Endothelial cell (in vitro differentiated cells): ENCODE measurements at regions not wholly inside any gene's neighbourhood (a gene's known extent, or its start where the extent isn't known, plus 50 kb on each side); places are given as distances from the start of the nearest gene placed in this dataset.
A peak's percentile ranks its signal among the peaks of the same experiment; 100 is the strongest.
"Not testable (repeated sequence)": the region's sequence is repeated elsewhere in the genome, so short reads cannot be mapped to it uniquely, and the experiment has no call there.

ENCODE experiments used
- DNase-seq: peaks from one replicate; pipeline ENCODE4 v3.0.0; 2021; ENCODE audit warnings: low spot score
- H3K27ac Mint-ChIP-seq: one replicate; pipeline ENCODE4 v1.8.0; 2021; ENCODE audit warnings: mixed read lengths, inconsistent platforms; ENCODE audit not compliant: unreplicated experiment
- H3K27me3 Mint-ChIP-seq: one replicate; pipeline ENCODE4 v1.8.0; 2021; ENCODE audit warnings: mild to moderate bottlenecking, moderate library complexity, mixed read lengths, inconsistent platforms; ENCODE audit not compliant: unreplicated experiment
- H3K36me3 Mint-ChIP-seq: one replicate; pipeline ENCODE4 v1.8.0; 2021; ENCODE audit warnings: mild to moderate bottlenecking, low read depth, mixed read lengths, inconsistent platforms; ENCODE audit not compliant: unreplicated experiment
- H3K4me1 Mint-ChIP-seq: one replicate; pipeline ENCODE4 v1.8.0; 2021; ENCODE audit warnings: mild to moderate bottlenecking, mixed read lengths, inconsistent platforms; ENCODE audit not compliant: unreplicated experiment
- H3K4me3 Mint-ChIP-seq: one replicate; pipeline ENCODE4 v1.8.0; 2021; ENCODE audit warnings: mild to moderate bottlenecking, mixed read lengths, inconsistent platforms; ENCODE audit not compliant: unreplicated experiment
- H3K9me3 Mint-ChIP-seq: one replicate; pipeline ENCODE4 v1.8.0; 2021; ENCODE audit warnings: mixed read lengths, inconsistent platforms; ENCODE audit not compliant: unreplicated experiment
- CTCF ChIP-seq: fragments of 200-600 bp; sonication (generic); IDR thresholded peaks from one replicate; pipeline ENCODE4 v1.5.0; 2021; ENCODE audit warnings: antibody characterized with exemption; ENCODE audit not compliant: unreplicated experiment

GRCh38 chr4:123649645-123650391 is 253.2 kb downstream of the SPRY1 start:
- Mint-ChIP-seq H3K27me3 (no peaks in the 10 kb centered on the region), H3K27ac (peak overlapping the region; percentile 84), H3K36me3 (peaks cover 11% of the 10 kb centered on the region), H3K4me1 (peaks cover 12% of the 10 kb centered on the region), H3K9me3 (no peaks in the 10 kb centered on the region), H3K4me3 (no peak overlapping the region)
- no peak for TF ChIP-seq CTCF
- DNase-seq, result no peak

- H3K9me3 Mint-ChIP-seq, result no peaks in the 10 kb centered on the region
- H3K4me3 Mint-ChIP-seq, result no peak overlapping the region
- no peak for TF ChIP-seq CTCF
- peaks cover 12% of the 10 kb centered on the region for H3K4me1 Mint-ChIP-seq
- DNase-seq, result no peak
- no peak overlapping the region for H3K27ac Mint-ChIP-seq
- H3K36me3 Mint-ChIP-seq, result peaks cover 20% of the 10 kb centered on the region
- H3K27me3 Mint-ChIP-seq, result no peaks in the 10 kb centered on the region
Measured at GRCh38 chr4:123651066-123651465, 254.5 kb downstream of the SPRY1 start.

- H3K27ac Mint-ChIP-seq, result no peak overlapping the region
- no peak for DNase-seq
- H3K4me1 Mint-ChIP-seq, result peaks cover 12% of the 10 kb centered on the region
Measured at GRCh38 chr4:123651536-123652180, 255.1 kb downstream of the SPRY1 start.

GRCh38 chr4:123652476-123652875 is 255.9 kb downstream of the SPRY1 start:
- Mint-ChIP-seq H3K4me3 (no peak overlapping the region), H3K27ac (no peak overlapping the region), H3K27me3 (peaks cover 3% of the 10 kb centered on the region), H3K36me3 (peaks cover 27% of the 10 kb centered on the region), H3K9me3 (peaks cover 6% of the 10 kb centered on the region), H3K4me1 (peaks cover 12% of the 10 kb centered on the region)
- no peak for TF ChIP-seq CTCF
- DNase-seq, result no peak

More at GRCh38 chr4:123651536-123652180, 255.1 kb downstream of the SPRY1 start:
- Mint-ChIP-seq H3K36me3 (peaks cover 20% of the 10 kb centered on the region), H3K27me3 (no peaks in the 10 kb centered on the region), H3K9me3 (no peaks in the 10 kb centered on the region), H3K4me3 (no peak overlapping the region)
- TF ChIP-seq CTCF, result no peak

GRCh38 chr4:123653236-123653635 is 256.6 kb downstream of the SPRY1 start:
- Mint-ChIP-seq H3K4me1 (peaks cover 12% of the 10 kb centered on the region), H3K36me3 (peaks cover 33% of the 10 kb centered on the region), H3K27ac (no peak overlapping the region), H3K4me3 (no peak overlapping the region), H3K27me3 (peaks cover 3% of the 10 kb centered on the region), H3K9me3 (peaks cover 7% of the 10 kb centered on the region)
- TF ChIP-seq CTCF, result no peak
- no peak for DNase-seq

GRCh38 chr4:123656746-123657294 is 260.2 kb downstream of the SPRY1 start:
- not testable (repeated sequence) for H3K4me1 Mint-ChIP-seq, H3K27ac Mint-ChIP-seq, DNase-seq, H3K9me3 Mint-ChIP-seq, H3K27me3 Mint-ChIP-seq
- H3K4me3 Mint-ChIP-seq, result peak overlapping the region; percentile 74
- peaks cover 33% of the 10 kb centered on the region for H3K36me3 Mint-ChIP-seq

GRCh38 chr4:123657606-123658005 is 261.0 kb downstream of the SPRY1 start:
- not testable (repeated sequence) for H3K4me1 Mint-ChIP-seq

More at GRCh38 chr4:123657606-123658005, 261.0 kb downstream of the SPRY1 start:
- H3K36me3 Mint-ChIP-seq, result peaks cover 33% of the 10 kb centered on the region
- not testable (repeated sequence) for DNase-seq, H3K27me3 Mint-ChIP-seq, H3K9me3 Mint-ChIP-seq, H3K27ac Mint-ChIP-seq, H3K4me3 Mint-ChIP-seq
